SU-DHL-6 (cell line): ENCODE measurements at regions not wholly inside any gene's neighbourhood (a gene's known extent, or its start where the extent isn't known, plus 50 kb on each side); places are given as distances from the start of the nearest gene placed in this dataset.

Experiments used
- H2AFZ ChIP-seq: fragments of 200-600 bp; sonication (generic); 2 replicates; pipeline ENCODE4 v1.6.1; 2014; ENCODE audit warnings: low read depth, mild to moderate bottlenecking, moderate library complexity, mixed read lengths, antibody characterized with exemption, low read length; ENCODE audit not compliant: severe bottlenecking
- H3F3A ChIP-seq: fragments of 200-600 bp; shearing (Covaris generic); 2 replicates; pipeline ENCODE4 v1.6.0; 2016; ENCODE audit warnings: antibody characterized with exemption, mild to moderate bottlenecking; ENCODE audit not compliant: insufficient read depth
- H3K27ac ChIP-seq: fragments of 200-600 bp; sonication (generic); 2 replicates; pipeline ENCODE4 v1.5.1; 2016; ENCODE audit warnings: low read depth, mild to moderate bottlenecking, low read length, moderate library complexity, mixed read lengths
- H3K27me3 ChIP-seq: fragments of 200-600 bp; sonication (generic), shearing (Covaris generic); 2 replicates; pipeline ENCODE4 v1.6.0; 2014; ENCODE audit warnings: mild to moderate bottlenecking, low read length
- H3K36me3 ChIP-seq: fragments of 200-600 bp; sonication (generic); 2 replicates; pipeline ENCODE4 v1.6.1; 2014; ENCODE audit warnings: mild to moderate bottlenecking, low read length, mixed read lengths
- H3K4me2 ChIP-seq: fragments of 300-600, 200-600 bp; shearing (Covaris generic), sonication (generic); 2 replicates; pipeline ENCODE4 v1.6.0; 2014; ENCODE audit warnings: low read length, low read depth, mild to moderate bottlenecking; ENCODE audit not compliant: poor library complexity, severe bottlenecking
- H3K4me3 ChIP-seq: fragments of 200-600 bp; sonication (generic); 2 replicates; pipeline ENCODE4 v1.5.1; 2014; ENCODE audit warnings: antibody characterized with exemption, low read length, mild to moderate bottlenecking, mixed read lengths; ENCODE audit not compliant: insufficient read depth, poor library complexity, severe bottlenecking
- H3K79me2 ChIP-seq: fragments of 200-600 bp; sonication (generic); 2 replicates; pipeline ENCODE4 v1.6.1; 2014; ENCODE audit warnings: mild to moderate bottlenecking, low read length, moderate library complexity; ENCODE audit not compliant: insufficient read depth
- H3K9ac ChIP-seq: fragments of 200-600 bp; sonication (generic); 2 replicates; pipeline ENCODE4 v1.7.0; 2014; ENCODE audit warnings: mild to moderate bottlenecking, low read length
- H3K9me2 ChIP-seq: fragments of 200-600 bp; sonication (generic); replicated peaks from 2 replicates; pipeline ENCODE4 v1.6.1; 2014; ENCODE audit warnings: low read length; ENCODE audit not compliant: insufficient read depth
- H3K9me3 ChIP-seq: fragments of 200-600 bp; sonication (generic); 2 replicates; pipeline ENCODE4 v1.6.1; 2014; ENCODE audit warnings: low read length, mixed read lengths; ENCODE audit not compliant: insufficient read depth
- H4K20me1 ChIP-seq: fragments of 200-600 bp; sonication (generic); 2 replicates; pipeline ENCODE4 v1.6.1; 2014; ENCODE audit warnings: low read depth, mild to moderate bottlenecking, antibody characterized with exemption, low read length, moderate library complexity, mixed read lengths
- CTCF ChIP-seq: fragments of 200-600 bp; sonication (generic); IDR thresholded peaks from one replicate; pipeline ENCODE4 v1.5.1; 2017; ENCODE audit warnings: antibody characterized with exemption, mild to moderate bottlenecking, low read length, moderate library complexity; ENCODE audit not compliant: insufficient read depth, poor library complexity, severe bottlenecking
- EZH2phosphoT487 ChIP-seq: fragments of 200-600 bp; sonication (generic), shearing (Covaris generic); conservative IDR thresholded peaks from 2 replicates; pipeline ENCODE4 v1.6.1; 2018; ENCODE audit warnings: mild to moderate bottlenecking, antibody characterized with exemption, low read length, moderate library complexity, mixed read lengths

DNA sequence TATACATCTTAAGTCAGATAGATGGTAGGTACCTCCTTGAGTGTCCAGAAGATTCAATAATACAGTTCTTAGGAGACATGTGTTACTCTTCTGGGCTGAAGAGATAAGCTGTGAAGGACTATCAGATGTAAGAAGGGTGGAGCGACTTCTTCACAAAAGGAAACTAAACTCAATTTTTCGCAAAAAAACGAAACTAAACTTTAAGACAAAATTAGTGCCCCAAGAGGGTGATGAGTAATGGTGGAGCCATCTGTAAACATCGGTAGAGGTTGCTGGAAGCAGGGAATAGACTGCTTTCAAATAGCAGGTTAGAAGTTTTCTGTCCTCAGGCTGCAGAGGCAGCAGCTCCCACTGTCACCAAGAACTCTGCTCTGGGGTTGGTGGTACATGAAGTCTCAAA is 111.6 kb upstream of the TACR1 start:
- no peak overlapping the region for H3K4me2 ChIP-seq
- no peak overlapping the region for H3K9ac ChIP-seq
- H3K9me2 ChIP-seq: no peaks in the 10 kb centered on the region
- peaks cover 4% of the 10 kb centered on the region; the same call in 1 of the 2 replicates for H3K27me3 ChIP-seq
- H2AFZ ChIP-seq: no peak overlapping the region
- no peak for TF ChIP-seq CTCF
- TF ChIP-seq EZH2phosphoT487: no peak
- no peaks in the 10 kb centered on the region for H3K9me3 ChIP-seq
- no peaks in the 10 kb centered on the region for H3K79me2 ChIP-seq
- H3F3A ChIP-seq: no peaks in the 10 kb centered on the region
- H3K36me3 ChIP-seq: no peaks in the 10 kb centered on the region
- H3K4me3 ChIP-seq: no peak overlapping the region
- no peak overlapping the region for H3K27ac ChIP-seq
- no peaks in the 10 kb centered on the region for H4K20me1 ChIP-seq

GRCh38 chr2:75309596-75310463 is 110.5 kb upstream of the TACR1 start:
- Histone ChIP-seq H3K9ac (no peak overlapping the region), H2AFZ (no peak overlapping the region), H3K36me3 (no peaks in the 10 kb centered on the region), H3K27ac (no peak overlapping the region), H4K20me1 (no peaks in the 10 kb centered on the region), H3K79me2 (no peaks in the 10 kb centered on the region), H3K4me2 (no peak overlapping the region), H3F3A (no peaks in the 10 kb centered on the region), H3K27me3 (peaks cover 4% of the 10 kb centered on the region; the same call in 1 of the 2 replicates), H3K9me3 (no peaks in the 10 kb centered on the region), H3K4me3 (no peak overlapping the region), H3K9me2 (no peaks in the 10 kb centered on the region)
- no peak for TF ChIP-seq CTCF
- no peak for TF ChIP-seq EZH2phosphoT487

DNA sequence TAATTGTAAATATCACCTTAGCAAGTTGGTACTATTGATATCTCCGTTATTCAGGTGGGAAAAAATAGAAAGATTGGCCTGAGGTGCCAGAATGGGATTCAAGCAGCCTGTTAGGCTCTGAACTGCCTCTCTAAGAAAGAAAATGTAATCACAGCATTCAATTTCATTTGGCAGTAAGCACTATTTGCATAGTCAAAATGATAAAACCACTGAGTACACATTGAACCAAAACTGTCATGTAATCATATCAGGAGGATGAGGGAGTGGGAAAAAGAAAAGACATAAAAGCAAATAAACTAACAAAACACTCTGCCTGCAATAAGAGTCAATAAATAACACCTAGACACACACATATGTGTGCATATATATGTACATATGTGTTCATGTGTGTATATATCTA is 103.9 kb upstream of the TACR1 start:
- Histone ChIP-seq H3K4me2 (no peak overlapping the region), H4K20me1 (no peaks in the 10 kb centered on the region), H3K27ac (no peak overlapping the region), H3K4me3 (no peak overlapping the region), H3K9ac (no peak overlapping the region), H3K9me2 (no peaks in the 10 kb centered on the region), H3K36me3 (no peaks in the 10 kb centered on the region), H3K9me3 (0 out of 2 replicates have a peak, but pooled peaks cover 6% of the 10 kb centered on the region), H3K27me3 (no peaks in the 10 kb centered on the region), H3F3A (no peaks in the 10 kb centered on the region), H2AFZ (no peak overlapping the region), H3K79me2 (no peaks in the 10 kb centered on the region)
- TF ChIP-seq EZH2phosphoT487: no peak
- no peak for TF ChIP-seq CTCF
